GM21390 (cell line): ENCODE measurements at regions not wholly inside any gene's neighbourhood (a gene's known extent, or its start where the extent isn't known, plus 50 kb on each side); places are given as distances from the start of the nearest gene placed in this dataset.

ENCODE experiments used
- ATAC-seq: cut with Tn5 transposase; IDR thresholded peaks from one replicate; pipeline ENCODE4 v1.9.1; 2021; ENCODE audit not compliant: unreplicated experiment

DNA sequence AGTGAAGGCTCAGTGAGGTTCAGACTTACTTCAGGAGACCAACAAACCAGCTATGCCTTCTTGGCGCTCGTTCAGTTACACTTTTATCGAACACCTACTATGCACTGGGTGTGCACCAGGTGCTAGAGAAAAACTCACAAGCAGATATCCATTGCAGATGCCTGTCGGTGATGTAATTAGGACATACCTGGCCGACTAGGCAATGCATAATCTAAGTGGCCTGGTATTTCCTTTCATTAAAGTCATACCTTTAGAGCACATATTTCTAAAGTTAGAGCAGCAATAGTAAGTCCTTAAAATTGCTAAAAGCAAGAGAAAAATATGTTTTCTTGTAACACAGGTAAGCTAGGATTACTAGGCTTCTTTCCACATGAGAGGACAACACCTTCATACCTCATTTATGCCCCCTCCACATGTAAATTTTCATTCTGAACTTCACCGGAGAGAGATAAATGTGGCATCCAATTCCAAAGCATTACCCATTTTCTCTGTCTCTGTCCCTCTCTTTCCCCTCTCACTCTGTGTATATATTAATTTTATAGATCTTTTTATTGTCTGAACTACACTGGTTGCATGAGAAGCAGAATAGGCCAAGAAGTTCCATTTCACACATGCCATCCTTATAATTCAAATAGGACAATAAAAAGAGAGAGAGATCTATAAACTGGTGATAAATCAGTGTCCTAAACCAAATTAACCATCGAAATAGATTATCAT is 242.2 kb downstream of the SPTSSA start:
- ATAC-seq = no peak

DNA sequence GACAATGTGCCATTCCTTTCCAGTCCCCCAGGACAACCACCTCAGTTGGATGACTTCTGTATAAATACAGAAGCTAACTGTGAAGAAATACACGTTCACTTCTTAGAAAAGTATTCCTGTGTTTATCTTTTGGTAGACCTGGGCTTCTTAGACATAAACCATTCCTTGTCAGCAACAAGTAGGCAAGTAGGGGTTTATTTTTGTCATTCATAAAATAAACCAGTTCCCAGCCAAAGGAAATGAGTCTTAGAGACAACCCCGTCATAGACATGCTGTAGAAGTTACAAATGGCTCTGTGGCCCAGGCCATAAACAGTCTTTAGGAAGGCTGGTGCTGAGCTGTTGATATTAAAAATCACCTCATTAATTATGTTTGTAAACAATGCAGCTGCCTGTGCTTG is 243.2 kb downstream of the SPTSSA start:
- no peak for ATAC-seq

GRCh38 chr14:34214961-34215360 is 247.1 kb downstream of the SPTSSA start:
- no peak for ATAC-seq

DNA sequence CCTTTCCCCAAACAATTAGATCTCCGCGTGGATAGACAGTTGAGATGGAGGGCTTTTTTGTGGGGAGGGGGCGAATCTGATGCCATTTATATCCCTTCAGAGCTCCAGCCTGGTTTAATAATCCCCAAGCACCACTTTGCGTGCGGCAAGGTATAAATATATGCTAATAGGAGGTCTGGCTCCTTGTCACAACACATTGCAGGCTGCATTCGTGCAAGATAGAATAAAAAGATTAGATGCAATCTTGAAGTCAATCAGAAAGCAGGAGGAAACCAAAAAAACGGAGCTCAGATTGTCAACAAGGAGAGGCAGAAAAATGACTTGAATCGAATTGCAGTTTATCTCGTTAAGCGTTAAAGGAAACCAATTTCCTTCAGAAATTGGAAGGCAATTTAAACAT is 248.7 kb downstream of the SPTSSA start:
- ATAC-seq = no peak

DNA sequence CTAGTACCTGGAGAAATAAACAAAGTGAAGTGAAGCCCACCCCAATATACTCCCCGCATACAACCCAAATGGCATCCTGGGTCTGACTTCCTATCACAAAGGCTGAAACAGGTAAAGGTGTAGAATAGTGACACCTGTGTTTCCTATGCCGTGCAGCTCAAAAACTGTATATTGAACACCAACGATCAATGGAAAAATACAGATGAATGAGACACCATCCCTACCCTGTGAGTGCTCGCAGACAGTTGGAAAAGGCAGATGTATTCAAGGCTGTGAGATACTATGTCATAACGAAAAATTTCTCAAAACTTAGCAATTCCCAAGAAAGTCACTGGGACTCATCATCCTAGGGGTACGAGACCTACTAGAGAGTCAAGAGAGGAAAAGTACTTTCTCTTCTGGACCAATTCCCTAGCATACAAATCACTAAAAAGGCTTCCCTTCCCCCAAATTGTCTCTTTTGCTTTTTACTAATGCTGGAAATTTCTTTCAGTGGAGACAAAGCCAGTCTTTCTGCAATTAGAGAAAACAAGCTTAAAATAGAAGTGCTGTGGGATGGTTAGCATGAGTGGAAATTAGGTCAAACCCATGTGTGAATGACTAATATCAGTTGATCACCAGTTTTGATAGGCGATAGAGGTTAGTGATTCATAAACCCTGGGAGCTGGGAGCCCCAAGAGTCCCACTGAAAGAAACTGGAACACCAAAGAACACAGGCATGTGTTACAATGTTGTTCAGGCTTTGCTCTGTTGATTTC is 249.7 kb downstream of the SPTSSA start:
- no peak for ATAC-seq

DNA sequence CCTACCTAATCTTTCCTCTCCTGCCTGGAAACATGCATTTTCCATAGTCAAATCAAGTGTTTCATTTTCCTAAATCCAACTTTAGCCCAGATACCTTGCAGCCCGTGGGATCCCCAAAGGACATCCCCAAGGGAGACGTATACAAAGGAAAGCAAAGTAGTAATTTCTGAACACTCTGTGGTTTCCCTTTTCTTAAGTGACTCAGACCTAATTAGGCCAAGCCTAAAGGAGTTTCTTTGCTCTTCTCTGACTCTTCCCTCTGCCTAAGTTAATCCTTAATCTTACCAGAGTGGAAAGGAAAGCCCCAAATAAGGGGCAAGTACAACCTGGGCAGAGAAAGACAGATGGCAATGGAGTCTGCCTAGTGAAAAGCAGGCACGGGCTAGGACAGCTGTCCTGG is 250.3 kb downstream of the SPTSSA start:
- ATAC-seq = no peak

GRCh38 chr14:34208532-34208931 is 253.5 kb downstream of the SPTSSA start:
- no peak for ATAC-seq

- no peak for ATAC-seq
These were observed 254.9 kb upstream of the EGLN3 start for GRCh38 chr14:34205799-34206198.

DNA sequence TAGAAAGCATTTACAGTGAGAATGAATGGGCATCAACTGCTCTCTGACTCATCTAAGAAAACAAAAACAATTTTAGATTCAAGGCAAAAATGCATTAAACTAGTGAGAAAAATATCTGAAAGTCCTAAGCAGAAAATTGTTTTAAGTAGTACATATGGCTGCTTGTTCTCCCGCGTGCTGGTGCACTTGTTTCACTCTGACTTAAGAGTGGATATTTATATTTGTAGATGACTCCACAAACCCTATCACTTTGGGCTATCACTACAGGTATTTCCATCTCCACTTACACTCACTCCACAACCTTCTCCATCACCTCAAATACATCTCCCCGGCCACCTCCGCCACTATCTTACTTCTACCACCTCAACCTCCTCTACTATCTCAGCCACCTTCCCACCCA is 253.9 kb upstream of the EGLN3 start:
- no peak for ATAC-seq

- no peak for ATAC-seq
These were observed 252.4 kb upstream of the EGLN3 start for GRCh38 chr14:34203251-34203722.

- ATAC-seq = no peak
These were observed 251.2 kb upstream of the EGLN3 start for GRCh38 chr14:34201909-34202637.

DNA sequence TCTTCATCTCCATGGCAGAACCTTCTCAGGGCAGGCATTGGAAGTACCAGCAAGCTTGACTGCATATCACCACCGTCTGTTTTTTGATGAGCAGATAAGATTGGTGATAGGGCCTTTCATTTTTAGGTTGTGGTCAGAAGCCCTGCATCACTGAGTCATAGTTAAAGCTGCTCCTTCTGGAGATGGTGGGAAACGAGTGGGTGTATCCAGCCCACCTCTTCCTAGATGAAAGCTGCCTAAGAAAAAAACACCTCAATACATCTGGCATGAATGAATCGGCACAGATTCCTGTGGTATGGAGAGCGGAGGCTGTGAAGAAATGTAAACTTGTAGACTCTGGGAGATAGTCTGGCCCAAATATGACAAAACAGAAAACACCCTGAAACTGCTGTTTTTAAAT is 248.7 kb upstream of the EGLN3 start:
- ATAC-seq = no peak

DNA sequence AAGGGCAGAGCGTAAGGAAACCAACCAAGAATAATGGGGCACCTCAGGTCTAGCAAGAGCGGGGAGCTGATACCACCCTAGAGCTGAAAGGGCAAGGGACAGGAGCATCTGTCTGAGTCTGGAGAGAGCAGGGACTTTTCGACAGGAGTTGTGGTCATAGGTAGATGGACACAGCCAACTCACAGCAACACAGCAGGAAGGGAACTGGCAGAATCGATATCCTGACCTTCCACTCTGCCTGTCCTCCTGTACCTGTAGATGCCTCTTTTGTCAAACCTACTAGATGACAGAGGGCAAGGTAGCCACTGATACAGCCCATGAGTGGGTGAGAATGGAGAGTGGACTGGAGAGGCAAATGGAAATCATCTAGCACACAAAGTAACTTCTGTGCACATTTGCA is 247.2 kb upstream of the EGLN3 start:
- no peak for ATAC-seq

- ATAC-seq = no peak
These were observed 245.1 kb upstream of the EGLN3 start for GRCh38 chr14:34195964-34196363.

DNA sequence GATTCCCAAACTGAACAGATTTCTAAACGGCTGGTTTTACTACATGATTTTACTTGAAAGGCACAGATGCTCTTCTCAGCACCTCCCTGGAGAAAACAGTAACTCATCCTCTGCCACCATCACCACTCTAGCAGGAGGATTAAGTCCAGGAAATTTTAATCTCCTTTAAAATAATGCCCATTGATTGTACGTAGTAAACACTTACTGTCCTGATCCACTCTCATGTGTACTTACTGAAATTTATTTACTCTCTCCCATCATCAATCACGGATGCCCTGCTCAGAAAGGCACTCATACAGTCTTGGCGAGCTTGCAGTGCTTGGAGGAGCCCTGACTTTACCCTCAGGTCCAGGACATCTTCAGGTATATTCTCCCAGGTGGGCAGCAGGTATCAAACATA is 239.8 kb upstream of the EGLN3 start:
- ATAC-seq = no peak

- ATAC-seq = no peak
These were observed 239.0 kb upstream of the EGLN3 start for GRCh38 chr14:34189866-34190265.

GRCh38 chr14:34187519-34188044 is 236.7 kb upstream of the EGLN3 start:
- no peak for ATAC-seq

GRCh38 chr14:34187061-34187460 is 236.2 kb upstream of the EGLN3 start:
- no peak for ATAC-seq

- ATAC-seq = no peak
These were observed 233.3 kb upstream of the EGLN3 start for GRCh38 chr14:34184126-34184525.

GRCh38 chr14:34183478-34183877 is 232.6 kb upstream of the EGLN3 start:
- ATAC-seq = no peak

DNA sequence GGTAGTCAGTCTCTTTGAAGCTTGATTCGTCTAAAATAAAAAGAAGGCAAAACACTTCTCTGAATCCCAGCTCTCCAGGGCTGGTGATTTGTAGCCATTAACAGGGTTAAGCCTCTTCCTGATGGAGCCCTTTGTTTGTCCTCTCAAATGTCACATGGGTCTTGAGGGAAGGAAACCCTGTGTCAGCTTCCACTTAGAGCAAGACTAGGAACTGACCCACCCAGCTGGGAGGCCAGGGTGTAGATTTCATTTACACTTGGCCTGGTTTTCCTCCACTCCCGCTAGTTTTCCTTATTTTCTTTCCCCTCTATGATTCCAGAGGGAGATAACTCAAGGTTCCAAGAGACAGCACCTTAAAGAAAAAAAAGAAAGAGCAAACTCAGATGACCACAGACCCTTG is 230.5 kb upstream of the EGLN3 start:
- ATAC-seq = no peak

GRCh38 chr14:34180869-34181268 is 230.0 kb upstream of the EGLN3 start:
- ATAC-seq = no peak
